Vagina (tissue), 2 donors: ENCODE measurements at regions not wholly inside any gene's neighbourhood (a gene's known extent, or its start where the extent isn't known, plus 50 kb on each side); places are given as distances from the start of the nearest gene placed in this dataset.

Experiments
- POLR2A ChIP-seq, 2 donors: fragments of 450-650 bp; IDR thresholded peaks; one replicate each; pipeline ENCODE4 v1.6.1; 2017; ENCODE audit warnings: antibody characterized with exemption in 2 of 2, mild to moderate bottlenecking in 2 of 2, moderate library complexity in 2 of 2
- POLR2AphosphoS5 ChIP-seq, 2 donors: sonication (generic); formaldehyde crosslinking; IDR thresholded peaks; one replicate each; pipeline ENCODE4 v1.9.0; 2017; ENCODE audit warnings: antibody characterized with exemption in 2 of 2, mild to moderate bottlenecking in 2 of 2, low read depth in 1 of 2; ENCODE audit not compliant: insufficient read depth in 1 of 2
- TF ChIP-seq, protein P1 (sequence below), 3 experiments: fragments of 450-650 bp in 2 of 3; fragments of 200-600 bp in 1 of 3; sonication (generic) in 1 of 3; IDR thresholded peaks; one replicate each; pipeline ENCODE4 v1.5.1; 2017 to 2019; ENCODE audit warnings: antibody characterized with exemption in 3 of 3, mild to moderate bottlenecking in 2 of 3, moderate library complexity in 2 of 3

DNA sequence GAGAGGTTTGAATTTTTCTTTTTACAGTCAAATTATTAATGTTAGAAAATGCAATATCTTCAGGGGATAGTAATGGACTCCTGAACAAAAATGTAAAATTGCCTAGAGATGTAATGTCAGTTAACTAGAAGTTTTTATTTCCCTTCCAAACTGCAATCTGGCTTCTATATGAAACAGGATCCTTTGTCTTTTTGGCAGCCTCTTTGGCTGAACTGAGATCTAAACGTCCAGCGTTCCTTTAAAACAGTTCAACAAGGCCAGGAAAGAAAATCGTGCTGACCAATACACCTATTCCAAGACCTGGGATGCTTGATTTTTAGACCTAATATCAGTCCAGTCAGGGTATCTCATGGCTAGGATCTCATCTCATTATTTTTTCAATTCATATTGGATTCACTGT, 245.5 kb downstream of the FIGN start:
- TF ChIP-seq, protein P1, sequence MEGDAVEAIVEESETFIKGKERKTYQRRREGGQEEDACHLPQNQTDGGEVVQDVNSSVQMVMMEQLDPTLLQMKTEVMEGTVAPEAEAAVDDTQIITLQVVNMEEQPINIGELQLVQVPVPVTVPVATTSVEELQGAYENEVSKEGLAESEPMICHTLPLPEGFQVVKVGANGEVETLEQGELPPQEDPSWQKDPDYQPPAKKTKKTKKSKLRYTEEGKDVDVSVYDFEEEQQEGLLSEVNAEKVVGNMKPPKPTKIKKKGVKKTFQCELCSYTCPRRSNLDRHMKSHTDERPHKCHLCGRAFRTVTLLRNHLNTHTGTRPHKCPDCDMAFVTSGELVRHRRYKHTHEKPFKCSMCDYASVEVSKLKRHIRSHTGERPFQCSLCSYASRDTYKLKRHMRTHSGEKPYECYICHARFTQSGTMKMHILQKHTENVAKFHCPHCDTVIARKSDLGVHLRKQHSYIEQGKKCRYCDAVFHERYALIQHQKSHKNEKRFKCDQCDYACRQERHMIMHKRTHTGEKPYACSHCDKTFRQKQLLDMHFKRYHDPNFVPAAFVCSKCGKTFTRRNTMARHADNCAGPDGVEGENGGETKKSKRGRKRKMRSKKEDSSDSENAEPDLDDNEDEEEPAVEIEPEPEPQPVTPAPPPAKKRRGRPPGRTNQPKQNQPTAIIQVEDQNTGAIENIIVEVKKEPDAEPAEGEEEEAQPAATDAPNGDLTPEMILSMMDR (IDR thresholded peaks at IDR 0.05) = no peak
- no peak for TF ChIP-seq POLR2AphosphoS5 (IDR thresholded peaks at IDR 0.05; ENCODE audit: insufficient read depth in 1 of 2, low read depth in 1 of 2)
- no peak for TF ChIP-seq POLR2A (IDR thresholded peaks at IDR 0.05)
